MM.1S (cell line): ENCODE measurements at regions not wholly inside any gene's neighbourhood (a gene's known extent, or its start where the extent isn't known, plus 50 kb on each side); places are given as distances from the start of the nearest gene placed in this dataset.

ENCODE experiments used
- CTCF ChIP-seq: fragments of 300-600 bp; sonication (generic); IDR thresholded peaks from 2 replicates; pipeline ENCODE4 v1.5.1; 2016; ENCODE audit warnings: antibody characterized with exemption, low read length, mixed read lengths
- EZH2 ChIP-seq: fragments of 300-600 bp; sonication (generic); optimal IDR thresholded peaks from 2 replicates; pipeline ENCODE3; 2017; ENCODE audit warnings: low read depth, mild to moderate bottlenecking, antibody characterized with exemption, low read length, mixed read lengths
- EZH2phosphoT487 ChIP-seq: fragments of 300-600 bp; sonication (generic); IDR thresholded peaks from 2 replicates; pipeline ENCODE4 v1.6.1; 2018; ENCODE audit warnings: antibody characterized with exemption, low read length

GRCh38 chr7:66454600-66455225 is 174.0 kb upstream of the KCTD7 start:
- TF ChIP-seq CTCF (no peak), EZH2 (no peak), EZH2phosphoT487 (no peak)
